ENCODE measurements at regions not wholly inside any gene's neighbourhood (a gene's known extent, or its start where the extent isn't known, plus 50 kb on each side); places are given as distances from the start of the nearest gene placed in this dataset.

GRCh38 chr2:150166313-150167051, 321.0 kb downstream of the RND3 start:
- Histone ChIP-seq H3K4me2 (ENCODE audit: insufficient read depth, insufficient read length, low read length) (no peak overlapping the region), H2AFZ (ENCODE audit: low read length) (no peak overlapping the region)

More at GRCh38 chr2:150166313-150167051, 321.0 kb downstream of the RND3 start:
- Histone ChIP-seq H3K4ac (ENCODE audit: low read depth, low read length) (no peak overlapping the region), H3T11ph (ENCODE audit: low read length) (no peak overlapping the region), H4K91ac (ENCODE audit: insufficient read length, low read depth, low read length) (no peak overlapping the region), H3K14ac (ENCODE audit: insufficient read depth, low read length) (no peak overlapping the region), H3K56ac (ENCODE audit: insufficient read length, low read depth, low read length) (no peak overlapping the region), H3K23me2 (ENCODE audit: insufficient read length, low read depth, low read length, poor library complexity, severe bottlenecking) (no peaks in the 10 kb centered on the region), H3K27ac (ENCODE audit: insufficient read length, low read depth, low read length) (no peak overlapping the region), H4K8ac (replicated peaks; ENCODE audit: insufficient read length, low read depth, low read length) (no peak overlapping the region), H2BK20ac (ENCODE audit: low read depth, low read length, poor library complexity, severe bottlenecking) (no peak overlapping the region), H3K9me3 (ENCODE audit: control insufficient read depth, low read depth, low read length) (no peaks in the 10 kb centered on the region), H3K79me2 (ENCODE audit: insufficient read depth, low read length) (no peaks in the 10 kb centered on the region), H3K79me1 (ENCODE audit: insufficient read depth, low read depth, low read length, poor library complexity, severe bottlenecking) (no peaks in the 10 kb centered on the region), H3K18ac (ENCODE audit: insufficient read length, low read depth, low read length) (no peak overlapping the region), H2AK5ac (ENCODE audit: insufficient read length, low read length) (no peak overlapping the region), H2BK15ac (ENCODE audit: low read depth, low read length) (no peak overlapping the region), H2BK120ac (ENCODE audit: low read depth, low read length, poor library complexity, severe bottlenecking) (no peak overlapping the region), H4K5ac (ENCODE audit: insufficient read length, low read depth, low read length) (no peak overlapping the region), H2BK12ac (ENCODE audit: insufficient read length, low read depth, low read length) (no peak overlapping the region), H3K9ac (ENCODE audit: extremely low read depth, insufficient read length, low read length) (no peak overlapping the region), H3K4me1 (ENCODE audit: insufficient read depth, low read length) (no peaks in the 10 kb centered on the region), H3K27me3 (ENCODE audit: insufficient read depth, low read length) (no peaks in the 10 kb centered on the region), H2BK5ac (ENCODE audit: insufficient read length, low read length) (no peak overlapping the region), H3K23ac (ENCODE audit: insufficient read length, low read depth, low read length) (no peak overlapping the region), H4K20me1 (ENCODE audit: control insufficient read depth, insufficient read depth, insufficient read length) (no peaks in the 10 kb centered on the region)
- WGBS (ENCODE audit: extremely low coverage, insufficient read length, low lambda C conversion rate), result no CpG with 5 or more reads among the region's 6 CpGs
- Mint-ChIP-seq H3K9me3 (peaks cover 0 to 6% of the 10 kb centered on the region in 2 experiments; a peak in 3 of 5 replicates), H3K4me3 (no peak overlapping the region), H3K27me3 (ENCODE audit: low read depth) (no peaks in the 10 kb centered on the region), H3K4me1 (peaks cover 7 to 14% of the 10 kb centered on the region in 2 experiments; a peak in 3 of 4 replicates), H3K36me3 (ENCODE audit: insufficient read depth in 1 of 3, low read depth in 3 of 3) (peaks cover 0 to 4% (median 4%) of the 10 kb centered on the region in 3 experiments; a peak in 4 of 7 replicates), H3K27ac (peak overlapping the region in 1 of 3 experiments; percentile 40; a peak in 1 of 7 replicates)
- DNase-seq, result no peak
- TF ChIP-seq, protein P1, sequence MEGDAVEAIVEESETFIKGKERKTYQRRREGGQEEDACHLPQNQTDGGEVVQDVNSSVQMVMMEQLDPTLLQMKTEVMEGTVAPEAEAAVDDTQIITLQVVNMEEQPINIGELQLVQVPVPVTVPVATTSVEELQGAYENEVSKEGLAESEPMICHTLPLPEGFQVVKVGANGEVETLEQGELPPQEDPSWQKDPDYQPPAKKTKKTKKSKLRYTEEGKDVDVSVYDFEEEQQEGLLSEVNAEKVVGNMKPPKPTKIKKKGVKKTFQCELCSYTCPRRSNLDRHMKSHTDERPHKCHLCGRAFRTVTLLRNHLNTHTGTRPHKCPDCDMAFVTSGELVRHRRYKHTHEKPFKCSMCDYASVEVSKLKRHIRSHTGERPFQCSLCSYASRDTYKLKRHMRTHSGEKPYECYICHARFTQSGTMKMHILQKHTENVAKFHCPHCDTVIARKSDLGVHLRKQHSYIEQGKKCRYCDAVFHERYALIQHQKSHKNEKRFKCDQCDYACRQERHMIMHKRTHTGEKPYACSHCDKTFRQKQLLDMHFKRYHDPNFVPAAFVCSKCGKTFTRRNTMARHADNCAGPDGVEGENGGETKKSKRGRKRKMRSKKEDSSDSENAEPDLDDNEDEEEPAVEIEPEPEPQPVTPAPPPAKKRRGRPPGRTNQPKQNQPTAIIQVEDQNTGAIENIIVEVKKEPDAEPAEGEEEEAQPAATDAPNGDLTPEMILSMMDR (conservative IDR thresholded peaks at IDR 0.05), result no peak
